H1 (cell line): ENCODE measurements at regions not wholly inside any gene's neighbourhood (a gene's known extent, or its start where the extent isn't known, plus 50 kb on each side); places are given as distances from the start of the nearest gene placed in this dataset.

Experiments
- CTCF ChIA-PET: fragments of 300-600 bp; sonication (Branson Sonifier 250); formaldehyde crosslinking; loops from one replicate; lab custom pipeline; 2021; ENCODE audit not compliant: partially characterized antibody; lab: Charles Lee
- POLR2A ChIA-PET: fragments of 300-600 bp; sonication (Branson Sonifier 250); formaldehyde crosslinking; loops from one replicate; lab custom pipeline; 2021; ENCODE audit warnings: inconsistent platforms; ENCODE audit not compliant: partially characterized antibody; lab: Charles Lee
- DNase-seq, 2 experiments: peaks; one replicate each; pipeline versions ENCODE4 v3.0.0 to v3.0.0-alpha.2; 2010 to 2022; ENCODE audit warnings: low spot score in 2 of 2, low read depth in 1 of 2, mixed read lengths in 1 of 2
- FAIRE-seq: peaks from 2 replicates; lab custom pipeline; 2011; peaks lifted over from hg19 to GRCh38; lab: Jason Lieb, UNC
- H2AFZ ChIP-seq: 2 replicates; pipeline ENCODE4 v1.8.1; 2012; ENCODE audit warnings: low read length, inconsistent platforms
- H2AK5ac ChIP-seq: 2 replicates; pipeline ENCODE4 v1.6.1; 2013; ENCODE audit warnings: low read depth, low read length
- H2BK120ac ChIP-seq: replicated peaks from 2 replicates; pipeline ENCODE3; 2013; ENCODE audit warnings: low read depth, low read length, inconsistent platforms
- H2BK12ac ChIP-seq: 2 replicates; pipeline ENCODE4 v1.6.1; 2013; ENCODE audit warnings: low read depth, low read length
- H2BK15ac ChIP-seq: 2 replicates; pipeline ENCODE4 v1.6.1; 2013; ENCODE audit warnings: low read length
- H2BK20ac ChIP-seq: 2 replicates; pipeline ENCODE4 v1.6.1; 2013; ENCODE audit warnings: low read length
- H2BK5ac ChIP-seq: 2 replicates; pipeline ENCODE4 v1.6.1; 2013; ENCODE audit warnings: low read depth, low read length
- H3K14ac ChIP-seq: 2 replicates; pipeline ENCODE4 v1.6.1; 2013; ENCODE audit warnings: inconsistent platforms; ENCODE audit not compliant: insufficient read length
- H3K18ac ChIP-seq: 2 replicates; pipeline ENCODE4 v1.6.1; 2013; ENCODE audit warnings: low read length; ENCODE audit errors: extremely low read depth
- H3K23ac ChIP-seq: 2 replicates; pipeline ENCODE4 v1.6.1; 2013; ENCODE audit warnings: inconsistent platforms; ENCODE audit not compliant: insufficient read length
- H3K23me2 ChIP-seq: 2 replicates; pipeline ENCODE4 v1.6.1; 2013; ENCODE audit warnings: low read depth, low read length
- H3K27ac ChIP-seq: 2 replicates; pipeline ENCODE4 v1.6.1; 2011; ENCODE audit warnings: low read depth, low read length, inconsistent platforms
- H3K27me3 ChIP-seq, 4 experiments: replicated peaks in 1 of 4; 1 replicate in 1 of 4; 2 replicates in 3 of 4; pipeline versions ENCODE4 v1.6.1 to v1.8.1; 2011 to 2013; ENCODE audit warnings: low read length in 3 of 4, mild to moderate bottlenecking in 3 of 4, inconsistent platforms in 2 of 4, mixed read lengths in 2 of 4, moderate library complexity in 1 of 4; ENCODE audit not compliant: control insufficient read depth in 3 of 4, insufficient read depth in 3 of 4; ENCODE audit errors: extremely low read depth in 1 of 4
- H3K36me3 ChIP-seq, 4 experiments: 2 replicates each; pipeline versions ENCODE4 v1.6.1 to v1.8.1; 2011 to 2013; ENCODE audit warnings: mild to moderate bottlenecking in 4 of 4, low read length in 3 of 4, moderate library complexity in 2 of 4, control low read depth in 1 of 4, inconsistent platforms in 1 of 4; ENCODE audit not compliant: insufficient read depth in 4 of 4, control insufficient read depth in 2 of 4
- H3K4ac ChIP-seq: replicated peaks from 2 replicates; pipeline ENCODE3; 2013; ENCODE audit warnings: low read length, low read depth, mixed read lengths, inconsistent platforms; ENCODE audit not compliant: insufficient read length
- H3K4me1 ChIP-seq, 4 experiments: replicated peaks in 1 of 4; 1 replicate in 1 of 4; 2 replicates in 3 of 4; pipeline versions ENCODE4 v1.6.1 to v1.8.1; 2011 to 2013; ENCODE audit warnings: low read length in 3 of 4, inconsistent platforms in 2 of 4, mixed read lengths in 1 of 4; ENCODE audit not compliant: insufficient read depth in 4 of 4, control insufficient read depth in 3 of 4
- H3K4me2 ChIP-seq, 2 experiments: 2 replicates each; pipeline versions ENCODE4 v1.6.1 to v1.8.1; 2011 to 2013; ENCODE audit warnings: low read depth in 2 of 2, low read length in 2 of 2, control low read depth in 1 of 2, inconsistent platforms in 1 of 2, mild to moderate bottlenecking in 1 of 2; ENCODE audit not compliant: insufficient read depth in 1 of 2
- H3K4me3 ChIP-seq, 4 experiments: fragments of 200-600, 300-600 bp in 1 of 4; sonication (generic), shearing (Covaris generic), sonication (Bioruptor Twin) in 1 of 4; 2 replicates each; pipeline versions ENCODE4 v1.5.1 to v1.8.1; 2011 to 2016; ENCODE audit warnings: low read length in 4 of 4, low read depth in 3 of 4, control low read depth in 2 of 4, inconsistent platforms in 2 of 4, mild to moderate bottlenecking in 2 of 4, mixed read lengths in 1 of 4, moderate library complexity in 1 of 4; ENCODE audit not compliant: insufficient read depth in 2 of 4; ENCODE audit errors: extremely low read depth in 1 of 4
- H3K56ac ChIP-seq: replicated peaks from 2 replicates; pipeline ENCODE3; 2013; ENCODE audit warnings: low read depth, mild to moderate bottlenecking, mixed read lengths, low read length, inconsistent platforms; ENCODE audit not compliant: insufficient read length
- H3K79me1 ChIP-seq: 2 replicates; pipeline ENCODE4 v1.6.1; 2013; ENCODE audit warnings: low read depth, low read length, control low read depth
- H3K79me2 ChIP-seq, 2 experiments: 2 replicates each; pipeline versions ENCODE4 v1.6.1 to v1.8.1; 2012 to 2013; ENCODE audit warnings: low read length in 2 of 2, mild to moderate bottlenecking in 2 of 2, inconsistent platforms in 1 of 2; ENCODE audit not compliant: insufficient read depth in 2 of 2, control insufficient read depth in 1 of 2
- H3K9ac ChIP-seq, 4 experiments: replicated peaks in 1 of 4; 1 replicate in 1 of 4; 2 replicates in 3 of 4; pipeline versions ENCODE4 v1.6.1 to v1.8.1; 2011 to 2013; ENCODE audit warnings: low read depth in 3 of 4, low read length in 3 of 4, control low read depth in 2 of 4, mild to moderate bottlenecking in 2 of 4, moderate library complexity in 2 of 4, inconsistent platforms in 1 of 4; ENCODE audit errors: extremely low read depth in 1 of 4
- H3K9me3 ChIP-seq, 2 experiments: 2 replicates each; pipeline versions ENCODE4 v1.6.1 to v1.8.1; 2012 to 2013; ENCODE audit warnings: mild to moderate bottlenecking in 2 of 2, moderate library complexity in 2 of 2, control low read depth in 1 of 2, inconsistent platforms in 1 of 2, low read depth in 1 of 2, low read length in 1 of 2, mixed read lengths in 1 of 2; ENCODE audit not compliant: insufficient read depth in 2 of 2
- H4K20me1 ChIP-seq, 2 experiments: replicated peaks in 1 of 2; 2 replicates each; pipeline versions ENCODE3 to v1.8.1; 2011 to 2013; ENCODE audit warnings: inconsistent platforms in 2 of 2, low read length in 2 of 2, mild to moderate bottlenecking in 1 of 2; ENCODE audit not compliant: insufficient read depth in 2 of 2, control insufficient read depth in 1 of 2
- H4K5ac ChIP-seq: 2 replicates; pipeline ENCODE4 v1.6.1; 2013; ENCODE audit warnings: low read length, low read depth, mixed read lengths, inconsistent platforms; ENCODE audit not compliant: insufficient read length
- H4K8ac ChIP-seq: 2 replicates; pipeline ENCODE4 v1.8.0; 2013; ENCODE audit warnings: mild to moderate bottlenecking, moderate library complexity, low read length, inconsistent platforms; ENCODE audit not compliant: insufficient read depth; ENCODE audit errors: extremely low read depth
- H4K91ac ChIP-seq: replicated peaks from 2 replicates; pipeline ENCODE3; 2013; ENCODE audit warnings: low read length, mixed read lengths, inconsistent platforms; ENCODE audit not compliant: insufficient read length
- CHD2 ChIP-seq: IDR thresholded peaks from 2 replicates; pipeline ENCODE4 v1.6.1; 2012; ENCODE audit warnings: low read length, improper control_type of control experiment
- POLR2AphosphoS5 ChIP-seq: IDR thresholded peaks from 2 replicates; pipeline ENCODE4 v1.6.1; 2011; ENCODE audit warnings: low read depth, low read length
- POU5F1 ChIP-seq: IDR thresholded peaks from 2 replicates; pipeline ENCODE4 v1.6.1; 2011; ENCODE audit warnings: low read depth, mild to moderate bottlenecking, low read length, moderate library complexity
- SIX5 ChIP-seq: IDR thresholded peaks from 2 replicates; pipeline ENCODE4 v1.6.1; 2011; ENCODE audit warnings: mild to moderate bottlenecking, low read depth, low read length
- WGBS, 2 experiments: shearing (Covaris generic) in 1 of 2; methylation state at CpG; one replicate each; pipeline versions ENCODE4 v1.1.6 to v1.1.7; 2013 to 2015; ENCODE audit warnings: low lambda C conversion rate in 2 of 2, mixed read lengths in 2 of 2, inconsistent platforms in 1 of 2, low coverage in 1 of 2, missing lambda C conversion rate in 1 of 2; ENCODE audit not compliant: insufficient replicate concordance in 2 of 2, insufficient coverage in 1 of 2, insufficient read length in 1 of 2; ENCODE audit errors: extremely low coverage in 1 of 2, missing lambda C conversion rate in 1 of 2; 5-methylcytosine and 5-hydroxymethylcytosine counted together

GRCh38 chr5:128591598-128592455, 53.8 kb upstream of the FBN2 start:
- TF ChIP-seq POU5F1 (no peak), CHD2 (no peak), SIX5 (no peak), POLR2AphosphoS5 (no peak)
- no peak overlapping the region for H2BK5ac ChIP-seq
- H2BK20ac ChIP-seq, result no peak overlapping the region
- POLR2A ChIA-PET, result no interaction called here
- H3K27me3 ChIP-seq, result no peaks in the 10 kb centered on the region
- no peak overlapping the region for H3K9ac ChIP-seq
- no peak overlapping the region for H3K4me2 ChIP-seq
- no peak overlapping the region for H3K56ac ChIP-seq
- H3K4me3 ChIP-seq, result no peak overlapping the region
- H3K79me1 ChIP-seq, result no peaks in the 10 kb centered on the region
- H3K23me2 ChIP-seq, result no peaks in the 10 kb centered on the region
- CTCF ChIA-PET, result no interaction called here
- H4K8ac ChIP-seq, result no peak overlapping the region
- no peak overlapping the region for H3K27ac ChIP-seq
- no peak overlapping the region for H4K5ac ChIP-seq
- H3K36me3 ChIP-seq, result no peaks in the 10 kb centered on the region
- H4K91ac ChIP-seq, result no peak overlapping the region
- DNase-seq (no peak), FAIRE-seq (no peak)
- H3K14ac ChIP-seq, result no peak overlapping the region
- H4K20me1 ChIP-seq, result no peaks in the 10 kb centered on the region
- no peaks in the 10 kb centered on the region for H3K79me2 ChIP-seq
- H3K4ac ChIP-seq, result no peak overlapping the region
- no peak overlapping the region for H2AFZ ChIP-seq
- H3K4me1 ChIP-seq, result peaks cover 0 to 4% (median 0%) of the 10 kb centered on the region in 4 experiments; a peak in 1 of 7 replicates
- no peak overlapping the region for H2BK15ac ChIP-seq
- no peaks in the 10 kb centered on the region for H3K9me3 ChIP-seq
- WGBS, 2 experiments, result 89% methylated on average over 5 of the region's 5 CpGs; no CpG with 5 or more reads in 1 of the 2 experiments
- H3K23ac ChIP-seq, result no peak overlapping the region
- no peak overlapping the region for H2BK12ac ChIP-seq
- no peak overlapping the region for H2AK5ac ChIP-seq
- no peak overlapping the region for H3K18ac ChIP-seq
- no peak overlapping the region for H2BK120ac ChIP-seq
